SK-N-SH treated with all-trans-retinoic acid at 6 μM for 48 hours (cell line): ENCODE measurements at regions not wholly inside any gene's neighbourhood (a gene's known extent, or its start where the extent isn't known, plus 50 kb on each side); places are given as distances from the start of the nearest gene placed in this dataset.

ENCODE experiments used
- ATAC-seq: fragments of 200-7000 bp; cut with Tn5 transposase; 3 replicates; pipeline ENCODE4 v1.9.1; 2020; ENCODE audit warnings: mild to moderate bottlenecking, moderate library complexity
- ARNTL ChIP-seq: fragments of 450-650 bp; formaldehyde crosslinking; IDR thresholded peaks from 2 replicates; pipeline ENCODE4 v1.5.0; 2020; ENCODE audit warnings: low read depth, mild to moderate bottlenecking, moderate library complexity, borderline replicate concordance
- BACH2 ChIP-seq: fragments of 250-450 bp; sonication (Bioruptor Pico); IDR thresholded peaks from 2 replicates; pipeline ENCODE4 v1.9.0; 2021; ENCODE audit warnings: mild to moderate bottlenecking, borderline replicate concordance
- CREB5 ChIP-seq: fragments of 250-450 bp; sonication (Bioruptor Pico); IDR thresholded peaks from 2 replicates; pipeline ENCODE4 v1.5.1; 2020; ENCODE audit warnings: low read depth, mild to moderate bottlenecking, moderate library complexity
- CSDC2 ChIP-seq: fragments of 250-450 bp; sonication (Bioruptor Pico); IDR thresholded peaks from 2 replicates; pipeline ENCODE4 v1.5.0; 2020; ENCODE audit warnings: mild to moderate bottlenecking, moderate library complexity
- CSRNP3 ChIP-seq: fragments of 250-450 bp; sonication (Bioruptor Pico); IDR thresholded peaks from 2 replicates; pipeline ENCODE4 v1.5.1; 2021; ENCODE audit warnings: mild to moderate bottlenecking, moderate library complexity
- ESRRG ChIP-seq: fragments of 250-450 bp; sonication (Bioruptor Pico); IDR thresholded peaks from 2 replicates; pipeline ENCODE4 v1.6.1; 2021; ENCODE audit warnings: mild to moderate bottlenecking
- GLIS3 ChIP-seq: fragments of 250-450 bp; sonication (Bioruptor Pico); IDR thresholded peaks from 2 replicates; pipeline ENCODE4 v1.5.0; 2020; ENCODE audit warnings: mild to moderate bottlenecking, moderate library complexity
- ISL1 ChIP-seq: fragments of 250-450 bp; sonication (Bioruptor Pico); IDR thresholded peaks from 2 replicates; pipeline ENCODE4 v2.1.2; 2022; ENCODE audit warnings: mild to moderate bottlenecking, moderate library complexity
- OSR1 ChIP-seq: fragments of 250-450 bp; sonication (Bioruptor Pico); IDR thresholded peaks from 2 replicates; pipeline ENCODE4 v1.8.0; 2022; ENCODE audit warnings: moderate library complexity, mild to moderate bottlenecking, inconsistent platforms
- POU6F1 ChIP-seq: fragments of 250-450 bp; sonication (Bioruptor Pico); IDR thresholded peaks from 2 replicates; pipeline ENCODE4 v1.8.0; 2021; ENCODE audit warnings: low read depth, mild to moderate bottlenecking, moderate library complexity, borderline replicate concordance
- PPARA ChIP-seq: fragments of 250-450 bp; sonication (Bioruptor Pico); IDR thresholded peaks from 2 replicates; pipeline ENCODE4 v1.5.0; 2020; ENCODE audit warnings: mild to moderate bottlenecking, borderline replicate concordance
- RARB ChIP-seq: fragments of 250-450 bp; sonication (Bioruptor Pico); IDR thresholded peaks from 2 replicates; pipeline ENCODE4 v1.8.0; 2021; ENCODE audit warnings: mild to moderate bottlenecking, moderate library complexity
- SNAI2 ChIP-seq: fragments of 250-450 bp; sonication (Bioruptor Pico); IDR thresholded peaks from 2 replicates; pipeline ENCODE4 v1.5.0; 2020; ENCODE audit warnings: mild to moderate bottlenecking, moderate library complexity
- TCF4 ChIP-seq: fragments of 250-450 bp; sonication (Bioruptor Pico); IDR thresholded peaks from 2 replicates; pipeline ENCODE4 v1.8.0; 2021; ENCODE audit warnings: mild to moderate bottlenecking, moderate library complexity, borderline replicate concordance
- TOX ChIP-seq: fragments of 250-450 bp; sonication (Bioruptor Pico); IDR thresholded peaks from 2 replicates; pipeline ENCODE4 v1.8.0; 2021; ENCODE audit warnings: mild to moderate bottlenecking, moderate library complexity, borderline replicate concordance
- TSHZ2 ChIP-seq: fragments of 250-450 bp; sonication (Bioruptor Pico); IDR thresholded peaks from 2 replicates; pipeline ENCODE4 v1.5.0; 2020; ENCODE audit warnings: mild to moderate bottlenecking, moderate library complexity
- ZFP3 ChIP-seq: fragments of 250-450 bp; sonication (Bioruptor Pico); IDR thresholded peaks from 2 replicates; pipeline ENCODE4 v1.5.0; 2020; ENCODE audit warnings: mild to moderate bottlenecking, moderate library complexity
- ZFP30 ChIP-seq: fragments of 450-650 bp; formaldehyde crosslinking; IDR thresholded peaks from 2 replicates; pipeline ENCODE4 v1.5.0; 2022; ENCODE audit warnings: mild to moderate bottlenecking, moderate library complexity
- ZNF565 ChIP-seq: fragments of 450-650 bp; formaldehyde crosslinking; conservative IDR thresholded peaks from 2 replicates; pipeline ENCODE4 v1.5.0; 2020; ENCODE audit warnings: low read depth, mild to moderate bottlenecking, moderate library complexity
- ZNF70 ChIP-seq: fragments of 450-650 bp; formaldehyde crosslinking; IDR thresholded peaks from 2 replicates; pipeline ENCODE4 v1.5.0; 2020; ENCODE audit warnings: mild to moderate bottlenecking, moderate library complexity

GRCh38 chr2:7571701-7572100 lies 654.5 kb downstream of the RNF144A start (continued):
- no peak for TF ChIP-seq CSRNP3 (CRISPR knock-in tag)
- no peak for TF ChIP-seq PPARA (CRISPR knock-in tag)
- TF ChIP-seq ISL1: no peak
- no peak for TF ChIP-seq RARB (CRISPR knock-in tag)
- no peak for TF ChIP-seq ZNF70 (CRISPR knock-in tag)
- TF ChIP-seq CREB5: no peak

GRCh38 chr2:7572450-7572849 lies 655.2 kb downstream of the RNF144A start:
- TF ChIP-seq RARB (CRISPR knock-in tag) (no peak), TOX (CRISPR knock-in tag) (no peak), BACH2 (CRISPR knock-in tag) (no peak)
- no peak for ATAC-seq

GRCh38 chr2:7573166-7573825 lies 656.1 kb downstream of the RNF144A start:
- TF ChIP-seq TSHZ2 (CRISPR knock-in tag) (no peak), ZFP3 (CRISPR knock-in tag) (no peak), ZNF565 (no peak), CSRNP3 (CRISPR knock-in tag) (no peak), BACH2 (CRISPR knock-in tag) (no peak), ISL1 (no peak), CSDC2 (no peak), CREB5 (no peak), TOX (CRISPR knock-in tag) (no peak), ZFP30 (CRISPR knock-in tag) (no peak), ESRRG (no peak), POU6F1 (CRISPR knock-in tag) (no peak), SNAI2 (no peak), PPARA (CRISPR knock-in tag) (no peak), OSR1 (CRISPR knock-in tag) (no peak), GLIS3 (CRISPR knock-in tag) (no peak)

GRCh38 chr2:7574385-7574784 lies 657.2 kb downstream of the RNF144A start:
- TF ChIP-seq SNAI2: no peak
- TF ChIP-seq TCF4 (CRISPR knock-in tag): no peak
- no peak for TF ChIP-seq ZNF70 (CRISPR knock-in tag)
- TF ChIP-seq BACH2 (CRISPR knock-in tag): no peak
- no peak for TF ChIP-seq ARNTL (CRISPR knock-in tag)
- no peak for TF ChIP-seq TSHZ2 (CRISPR knock-in tag)
- TF ChIP-seq PPARA (CRISPR knock-in tag): no peak
- ATAC-seq: no peak

More at GRCh38 chr2:7573166-7573825, 656.1 kb downstream of the RNF144A start:
- no peak for ATAC-seq
